Daoy (cell line): ENCODE measurements at regions not wholly inside any gene's neighbourhood (a gene's known extent, or its start where the extent isn't known, plus 50 kb on each side); places are given as distances from the start of the nearest gene placed in this dataset.
A peak's percentile ranks its signal among the peaks of the same experiment; 100 is the strongest.
"Not testable (repeated sequence)": the region's sequence is repeated elsewhere in the genome, so short reads cannot be mapped to it uniquely, and the experiment has no call there.

ENCODE experiments used
- DNase-seq: peaks from one replicate; pipeline ENCODE4 v3.0.0-alpha.2; 2015; ENCODE audit warnings: low read depth

GRCh38 chrX:34404386-34405070, 252.6 kb downstream of the TMEM47 start:
- no peak for DNase-seq

GRCh38 chrX:34401411-34401810, 255.7 kb downstream of the TMEM47 start:
- DNase-seq: no peak

- DNase-seq: peak; percentile 14
Measured at GRCh38 chrX:34382416-34382815, 250.3 kb upstream of the FAM47A start.

GRCh38 chrX:34381241-34381640, 249.1 kb upstream of the FAM47A start:
- no peak for DNase-seq

- no peak for DNase-seq
Measured at GRCh38 chrX:34379891-34380290, 247.8 kb upstream of the FAM47A start.

- DNase-seq: no peak
Measured at GRCh38 chrX:34377645-34378044, 245.5 kb upstream of the FAM47A start.

GRCh38 chrX:34371754-34372153, 239.6 kb upstream of the FAM47A start:
- no peak for DNase-seq

- peak; percentile 3 for DNase-seq
Measured at GRCh38 chrX:34365471-34365870, 233.4 kb upstream of the FAM47A start.

GRCh38 chrX:34350561-34351335, 218.6 kb upstream of the FAM47A start:
- DNase-seq: no peak

GRCh38 chrX:34343001-34343400, 210.9 kb upstream of the FAM47A start:
- no peak for DNase-seq

GRCh38 chrX:34341814-34342213, 209.7 kb upstream of the FAM47A start:
- no peak for DNase-seq

- no peak for DNase-seq
Measured at GRCh38 chrX:34341258-34341657, 209.1 kb upstream of the FAM47A start.

- DNase-seq: no peak
Measured at GRCh38 chrX:34338046-34338445, 205.9 kb upstream of the FAM47A start.

GRCh38 chrX:34335376-34335775, 203.3 kb upstream of the FAM47A start:
- not testable (repeated sequence) for DNase-seq

- DNase-seq: no peak
Measured at GRCh38 chrX:34332334-34332733, 200.2 kb upstream of the FAM47A start.

- no peak for DNase-seq
Measured at GRCh38 chrX:34325460-34325859, 193.3 kb upstream of the FAM47A start.

- not testable (repeated sequence) for DNase-seq
Measured at GRCh38 chrX:34320424-34320823, 188.3 kb upstream of the FAM47A start.

- peak; percentile 13 for DNase-seq
Measured at GRCh38 chrX:34300871-34301270, 168.8 kb upstream of the FAM47A start.

- no peak for DNase-seq
Measured at GRCh38 chrX:34299451-34299967, 167.4 kb upstream of the FAM47A start.

- no peak for DNase-seq
Measured at GRCh38 chrX:34294665-34295064, 162.6 kb upstream of the FAM47A start.

GRCh38 chrX:34288782-34289181, 156.7 kb upstream of the FAM47A start:
- DNase-seq: peak; percentile 21

GRCh38 chrX:34279866-34280560, 147.9 kb upstream of the FAM47A start:
- no peak for DNase-seq

- DNase-seq: no peak
Measured at GRCh38 chrX:34275699-34276098, 143.6 kb upstream of the FAM47A start.
